Hepatocyte (in vitro differentiated cells): ENCODE measurements at regions not wholly inside any gene's neighbourhood (a gene's known extent, or its start where the extent isn't known, plus 50 kb on each side); places are given as distances from the start of the nearest gene placed in this dataset.
"Not testable (repeated sequence)": the region's sequence is repeated elsewhere in the genome, so short reads cannot be mapped to it uniquely, and the experiment has no call there.

Experiments used
- EZH2 ChIP-seq: fragments of 200-600 bp; sonication (generic); IDR thresholded peaks from 2 replicates; pipeline ENCODE4 v1.6.1; 2016; ENCODE audit warnings: antibody characterized with exemption, mild to moderate bottlenecking, borderline replicate concordance
- EZH2phosphoT487 ChIP-seq: fragments of 200-600 bp; sonication (generic); IDR thresholded peaks from one replicate; pipeline ENCODE4 v1.6.1; 2018; ENCODE audit warnings: antibody characterized with exemption, mild to moderate bottlenecking, low read depth, moderate library complexity; ENCODE audit not compliant: unreplicated experiment, severe bottlenecking
- TF ChIP-seq, protein P1 (sequence below): fragments of 200-600 bp; sonication (generic); IDR thresholded peaks from 2 replicates; pipeline ENCODE4 v1.5.1; 2016; ENCODE audit warnings: antibody characterized with exemption, mild to moderate bottlenecking; ENCODE audit not compliant: poor library complexity

DNA sequence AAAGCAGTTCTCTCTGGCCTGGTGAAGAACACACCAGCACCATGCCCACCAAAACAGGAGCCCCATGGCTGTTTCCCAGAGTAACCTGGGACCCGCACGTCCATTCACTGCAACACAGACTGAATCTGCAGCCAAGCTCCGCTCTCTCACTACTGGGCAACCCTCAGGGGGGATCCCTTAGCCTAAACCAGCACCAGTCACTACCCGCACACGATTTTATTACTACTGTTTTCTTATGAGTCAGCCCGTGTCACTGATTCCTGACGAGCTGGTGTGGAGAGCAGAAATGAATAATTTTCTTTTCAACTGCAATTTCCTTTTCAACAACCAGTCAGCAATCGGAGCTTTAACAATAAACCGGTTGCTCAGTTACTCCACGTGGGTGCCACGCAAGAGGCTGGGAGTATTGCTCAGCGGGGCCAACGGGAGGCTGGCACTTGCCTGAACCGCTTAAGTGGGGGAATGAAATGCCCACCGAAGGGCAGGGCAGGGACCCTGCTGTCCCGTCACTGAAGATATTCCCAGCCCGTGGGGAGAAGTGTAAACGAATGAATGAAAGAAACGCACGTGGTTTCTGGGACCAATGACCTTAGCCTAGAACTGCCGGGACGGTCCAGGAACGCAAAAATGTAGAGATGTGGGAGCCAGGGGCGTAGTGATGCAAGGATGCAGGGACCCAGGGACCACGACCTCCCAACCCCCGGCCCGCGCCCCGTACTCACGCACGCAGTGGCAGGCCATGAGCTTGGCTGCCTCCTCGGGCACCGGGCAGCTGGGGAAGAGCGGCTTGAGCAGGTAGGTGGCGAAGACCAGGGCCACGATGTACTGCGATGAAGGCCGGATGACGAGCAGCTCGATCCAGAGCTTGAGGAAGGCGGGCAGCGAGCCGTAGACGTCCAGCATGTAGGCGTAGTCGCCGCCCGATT lies 50.4 kb upstream of the SPN start:
- TF ChIP-seq, protein P1, sequence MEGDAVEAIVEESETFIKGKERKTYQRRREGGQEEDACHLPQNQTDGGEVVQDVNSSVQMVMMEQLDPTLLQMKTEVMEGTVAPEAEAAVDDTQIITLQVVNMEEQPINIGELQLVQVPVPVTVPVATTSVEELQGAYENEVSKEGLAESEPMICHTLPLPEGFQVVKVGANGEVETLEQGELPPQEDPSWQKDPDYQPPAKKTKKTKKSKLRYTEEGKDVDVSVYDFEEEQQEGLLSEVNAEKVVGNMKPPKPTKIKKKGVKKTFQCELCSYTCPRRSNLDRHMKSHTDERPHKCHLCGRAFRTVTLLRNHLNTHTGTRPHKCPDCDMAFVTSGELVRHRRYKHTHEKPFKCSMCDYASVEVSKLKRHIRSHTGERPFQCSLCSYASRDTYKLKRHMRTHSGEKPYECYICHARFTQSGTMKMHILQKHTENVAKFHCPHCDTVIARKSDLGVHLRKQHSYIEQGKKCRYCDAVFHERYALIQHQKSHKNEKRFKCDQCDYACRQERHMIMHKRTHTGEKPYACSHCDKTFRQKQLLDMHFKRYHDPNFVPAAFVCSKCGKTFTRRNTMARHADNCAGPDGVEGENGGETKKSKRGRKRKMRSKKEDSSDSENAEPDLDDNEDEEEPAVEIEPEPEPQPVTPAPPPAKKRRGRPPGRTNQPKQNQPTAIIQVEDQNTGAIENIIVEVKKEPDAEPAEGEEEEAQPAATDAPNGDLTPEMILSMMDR, result not testable (repeated sequence)
- TF ChIP-seq EZH2phosphoT487, EZH2: not testable (repeated sequence)
